ENCODE measurements at regions not wholly inside any gene's neighbourhood (a gene's known extent, or its start where the extent isn't known, plus 50 kb on each side); places are given as distances from the start of the nearest gene placed in this dataset. TPM values are rescaled to one million over a fixed set of nuclear protein-coding genes. Genes with fewer than 3 reads are reported as not detected.

GRCh38 chr1:34696230-34696629 is 58.6 kb upstream of the GJB5 start:
- no peak overlapping the region for H3K4me3 ChIP-seq (replicated peaks in 1 of 3)
- H3K27ac ChIP-seq, result no peak overlapping the region
- H3K9me3 ChIP-seq, result no peaks in the 10 kb centered on the region
- H3K27me3 ChIP-seq, result no peaks in the 10 kb centered on the region
- 40 to 69% methylated on average over 2 of the region's 2 CpGs for WGBS, 2 donors
- intact Hi-C loops (cut with DNase I), result no loop called here
- no peaks in the 10 kb centered on the region for H3K4me1 ChIP-seq
- DNase-seq, result no peak
- no peaks in the 10 kb centered on the region for H3K36me3 ChIP-seq
- TF ChIP-seq POLR2A (IDR thresholded peaks at IDR 0.05), result no peak
- TF ChIP-seq, protein P1, sequence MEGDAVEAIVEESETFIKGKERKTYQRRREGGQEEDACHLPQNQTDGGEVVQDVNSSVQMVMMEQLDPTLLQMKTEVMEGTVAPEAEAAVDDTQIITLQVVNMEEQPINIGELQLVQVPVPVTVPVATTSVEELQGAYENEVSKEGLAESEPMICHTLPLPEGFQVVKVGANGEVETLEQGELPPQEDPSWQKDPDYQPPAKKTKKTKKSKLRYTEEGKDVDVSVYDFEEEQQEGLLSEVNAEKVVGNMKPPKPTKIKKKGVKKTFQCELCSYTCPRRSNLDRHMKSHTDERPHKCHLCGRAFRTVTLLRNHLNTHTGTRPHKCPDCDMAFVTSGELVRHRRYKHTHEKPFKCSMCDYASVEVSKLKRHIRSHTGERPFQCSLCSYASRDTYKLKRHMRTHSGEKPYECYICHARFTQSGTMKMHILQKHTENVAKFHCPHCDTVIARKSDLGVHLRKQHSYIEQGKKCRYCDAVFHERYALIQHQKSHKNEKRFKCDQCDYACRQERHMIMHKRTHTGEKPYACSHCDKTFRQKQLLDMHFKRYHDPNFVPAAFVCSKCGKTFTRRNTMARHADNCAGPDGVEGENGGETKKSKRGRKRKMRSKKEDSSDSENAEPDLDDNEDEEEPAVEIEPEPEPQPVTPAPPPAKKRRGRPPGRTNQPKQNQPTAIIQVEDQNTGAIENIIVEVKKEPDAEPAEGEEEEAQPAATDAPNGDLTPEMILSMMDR (IDR thresholded peaks at IDR 0.05), result no peak

- no peaks in the 10 kb centered on the region for H3K36me3 ChIP-seq
- 62 to 71% methylated on average over 5 of the region's 5 CpGs for WGBS, 2 donors
- H3K4me3 ChIP-seq (replicated peaks in 1 of 3), result no peak overlapping the region
- intact Hi-C loops (cut with DNase I), result no loop called here
- no peaks in the 10 kb centered on the region for H3K27me3 ChIP-seq
- no peak overlapping the region for H3K27ac ChIP-seq
- no peak for TF ChIP-seq POLR2A (IDR thresholded peaks at IDR 0.05)
- TF ChIP-seq, protein P1 (IDR thresholded peaks at IDR 0.05), result no peak
- DNase-seq, result no peak
- no peaks in the 10 kb centered on the region for H3K4me1 ChIP-seq
- H3K9me3 ChIP-seq, result no peaks in the 10 kb centered on the region
Measured at GRCh38 chr1:34696981-34697380, 57.9 kb upstream of the GJB5 start.

GRCh38 chr1:34697818-34698217 is 57.0 kb upstream of the GJB5 start:
- TF ChIP-seq POLR2A (IDR thresholded peaks at IDR 0.05), result no peak
- TF ChIP-seq, protein P1 (IDR thresholded peaks at IDR 0.05), result no peak
- DNase-seq, result no peak
- no peak overlapping the region for H3K27ac ChIP-seq
- H3K4me3 ChIP-seq (replicated peaks in 1 of 3), result no peak overlapping the region
- H3K27me3 ChIP-seq, result no peaks in the 10 kb centered on the region
- H3K9me3 ChIP-seq, result no peaks in the 10 kb centered on the region
- WGBS, 2 donors, result 42 to 47% methylated on average over 4 of the region's 4 CpGs
- no peaks in the 10 kb centered on the region for H3K4me1 ChIP-seq
- H3K36me3 ChIP-seq, result no peaks in the 10 kb centered on the region
- intact Hi-C loops (cut with DNase I), result no loop called here

DNA sequence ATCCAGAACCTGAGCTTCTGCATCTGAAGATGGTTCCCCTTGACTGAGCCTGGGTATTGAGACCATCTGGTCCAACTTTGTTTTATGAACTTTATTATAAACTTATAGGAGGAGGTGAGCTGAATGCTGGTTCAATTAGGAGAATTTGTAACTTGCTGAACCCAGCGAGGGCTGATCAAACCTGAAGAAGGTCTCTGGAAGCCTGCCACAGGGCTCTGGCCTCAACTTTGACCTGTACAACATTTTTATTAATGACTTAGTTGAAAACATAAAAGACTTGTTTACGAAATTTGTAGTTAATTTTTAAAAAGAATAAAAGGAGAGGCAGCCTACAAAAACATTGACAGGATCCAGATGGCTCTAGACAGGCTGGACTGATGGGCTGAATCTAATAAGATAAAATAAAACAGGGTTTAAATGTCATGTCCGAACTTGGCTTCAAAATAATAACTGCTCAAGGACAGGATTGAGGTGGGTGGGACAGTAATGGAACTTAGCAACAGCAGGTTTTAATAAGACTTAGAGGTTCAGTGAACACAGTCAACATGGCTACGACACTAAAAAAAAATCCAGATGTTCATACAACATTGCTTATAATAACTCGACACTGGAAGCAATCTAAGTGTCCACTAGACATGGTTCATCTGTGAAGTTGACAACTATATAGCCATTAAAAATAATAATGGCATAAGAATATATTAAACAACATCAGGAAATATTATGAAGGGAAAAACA is 53.4 kb upstream of the GJB5 start:
- no peaks in the 10 kb centered on the region for H3K36me3 ChIP-seq
- H3K4me1 ChIP-seq, result no peaks in the 10 kb centered on the region
- TF ChIP-seq, protein P1 (IDR thresholded peaks at IDR 0.05), result no peak
- TF ChIP-seq POLR2A (IDR thresholded peaks at IDR 0.05), result no peak
- no peaks in the 10 kb centered on the region for H3K9me3 ChIP-seq
- DNase-seq, result no peak
- no peak overlapping the region for H3K4me3 ChIP-seq (replicated peaks in 1 of 3)
- WGBS, 2 donors, result 50 to 52% methylated on average over 5 of the region's 5 CpGs
- intact Hi-C loops (cut with DNase I), result no loop called here
- H3K27me3 ChIP-seq, result no peaks in the 10 kb centered on the region
- H3K27ac ChIP-seq, result no peak overlapping the region

MicroRNA genes in the stretch of these regions (microRNA counts, 767-probe panel; counts per million panel counts)
- microRNA hsa-miR-552, result 0 counts per million in 2 donors

Small RNAs in the stretch of these regions (microRNA-seq; reads per million reads assigned to microRNA genes)
- 1.1 reads per million for gene MIR552

Small RNAs in the stretch of these regions (small RNA-seq; reads per million reads assigned to genes)
- gene MIR552, result not detected

Measured in thyroid gland (tissue), 4 donors.